ENCODE measurements at regions not wholly inside any gene's neighbourhood (a gene's known extent, or its start where the extent isn't known, plus 50 kb on each side); places are given as distances from the start of the nearest gene placed in this dataset.

DNA sequence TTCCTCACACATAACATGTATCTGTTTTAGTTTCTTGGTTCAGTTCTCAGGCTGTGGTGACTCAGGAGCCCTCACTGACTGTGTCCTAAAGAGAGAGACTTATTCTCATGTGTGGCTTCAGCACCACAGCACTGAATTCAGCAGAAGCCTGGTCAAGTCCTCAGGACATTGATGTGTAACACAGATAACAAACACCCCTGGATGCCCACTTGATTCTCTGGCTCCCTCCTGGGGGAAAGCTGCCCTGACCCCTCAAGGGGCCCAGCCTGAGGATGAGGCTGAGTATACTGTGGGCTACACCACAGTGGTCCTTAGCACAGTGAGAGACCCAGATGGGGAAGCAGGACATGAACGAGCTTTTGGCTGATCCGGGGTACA is 87.2 kb upstream of the VPREB1 start:
- ChIA-PET CTCF (interaction anchor here (0.6 to 3.9 kb wide), 24 partner anchors 10 to 430 kb away, joined by 3 to 40 read pairs (median 5); no protein-coding TSS in a partner anchor), POLR2A (interaction anchor here (0.6 kb wide), 1 partner anchor 46 kb away, joined by 3 read pairs; no protein-coding TSS in a partner anchor)
- no peak for DNase-seq (ENCODE audit: extremely low spot score)
- TF ChIP-seq, protein P1, sequence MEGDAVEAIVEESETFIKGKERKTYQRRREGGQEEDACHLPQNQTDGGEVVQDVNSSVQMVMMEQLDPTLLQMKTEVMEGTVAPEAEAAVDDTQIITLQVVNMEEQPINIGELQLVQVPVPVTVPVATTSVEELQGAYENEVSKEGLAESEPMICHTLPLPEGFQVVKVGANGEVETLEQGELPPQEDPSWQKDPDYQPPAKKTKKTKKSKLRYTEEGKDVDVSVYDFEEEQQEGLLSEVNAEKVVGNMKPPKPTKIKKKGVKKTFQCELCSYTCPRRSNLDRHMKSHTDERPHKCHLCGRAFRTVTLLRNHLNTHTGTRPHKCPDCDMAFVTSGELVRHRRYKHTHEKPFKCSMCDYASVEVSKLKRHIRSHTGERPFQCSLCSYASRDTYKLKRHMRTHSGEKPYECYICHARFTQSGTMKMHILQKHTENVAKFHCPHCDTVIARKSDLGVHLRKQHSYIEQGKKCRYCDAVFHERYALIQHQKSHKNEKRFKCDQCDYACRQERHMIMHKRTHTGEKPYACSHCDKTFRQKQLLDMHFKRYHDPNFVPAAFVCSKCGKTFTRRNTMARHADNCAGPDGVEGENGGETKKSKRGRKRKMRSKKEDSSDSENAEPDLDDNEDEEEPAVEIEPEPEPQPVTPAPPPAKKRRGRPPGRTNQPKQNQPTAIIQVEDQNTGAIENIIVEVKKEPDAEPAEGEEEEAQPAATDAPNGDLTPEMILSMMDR (IDR thresholded peaks at IDR 0.05; ENCODE audit: control extremely low read depth, extremely low read depth, low read depth, missing control alignments): no peak

DNA sequence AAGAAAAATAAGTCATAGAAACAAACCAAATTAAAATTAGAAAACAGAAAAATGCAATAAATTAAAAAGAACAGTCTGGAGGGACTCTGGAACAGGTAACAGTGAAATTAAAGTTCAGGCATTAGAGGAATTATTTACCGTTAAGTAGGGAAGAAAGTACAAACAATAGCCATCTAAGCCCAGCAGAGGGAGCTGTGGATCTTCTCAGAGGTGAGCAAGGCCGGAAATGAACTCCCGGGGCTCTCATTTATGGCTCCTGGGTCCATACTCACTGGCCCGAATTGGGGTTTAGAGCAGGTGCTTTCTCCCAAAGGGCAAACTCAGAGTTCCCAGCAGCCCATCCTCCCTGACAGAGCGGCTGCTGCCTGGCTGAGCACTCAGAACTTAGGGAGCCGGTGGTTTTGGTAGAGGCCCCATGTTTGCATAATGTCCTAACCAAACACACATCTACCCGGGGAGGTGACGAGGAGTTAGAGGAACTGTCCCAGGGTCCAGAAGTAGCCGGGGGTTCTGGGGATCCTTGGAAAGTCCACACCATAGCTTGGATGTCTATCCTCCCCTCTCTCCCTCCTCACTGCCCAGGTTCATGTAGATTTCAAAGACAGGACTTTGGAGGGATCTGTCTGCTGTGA is 87.8 kb upstream of the VPREB1 start:
- ChIA-PET CTCF (interaction anchor here (1.0 to 3.9 kb wide), 22 partner anchors 11 to 151 kb away, joined by 3 to 40 read pairs (median 5); no protein-coding TSS in a partner anchor), POLR2A (no interaction called here)
- TF ChIP-seq, protein P1 (IDR thresholded peaks at IDR 0.05; ENCODE audit: control extremely low read depth, extremely low read depth, low read depth, missing control alignments): peak; percentile 65
- DNase-seq (ENCODE audit: extremely low spot score): peak; percentile 87

GRCh38 chr22:22156348-22156715 is 88.3 kb upstream of the VPREB1 start:
- POLR2A ChIA-PET: no interaction called here

DNA sequence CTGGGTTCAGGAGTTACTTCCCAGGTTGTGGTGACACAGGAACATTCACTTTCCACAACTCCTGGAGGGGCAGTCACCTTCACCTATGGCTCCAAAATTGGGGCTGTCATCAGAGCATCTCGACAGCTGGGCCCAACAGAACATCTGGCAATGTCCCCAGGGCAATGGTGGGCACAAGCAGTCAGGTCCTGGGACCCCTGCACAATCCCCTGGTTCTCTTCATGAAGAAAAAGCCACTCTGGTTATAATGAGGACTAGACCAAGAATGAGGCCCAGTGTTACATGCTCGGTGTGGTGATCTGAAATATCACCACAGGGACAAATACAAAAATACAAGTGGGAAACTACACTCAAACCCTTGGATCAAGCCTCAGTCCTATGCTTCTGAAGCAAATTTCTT is 89.0 kb upstream of the VPREB1 start:
- CTCF ChIA-PET: interaction anchor here (0.7 to 1.6 kb wide), 5 partner anchors 8 to 126 kb away, joined by 3 to 6 read pairs (median 4); no protein-coding TSS in a partner anchor
- TF ChIP-seq, protein P1 (IDR thresholded peaks at IDR 0.05; ENCODE audit: control extremely low read depth, extremely low read depth, low read depth, missing control alignments): no peak
- DNase-seq (ENCODE audit: extremely low spot score): no peak
- POLR2A ChIA-PET: no interaction called here

More at GRCh38 chr22:22156348-22156715, 88.3 kb upstream of the VPREB1 start:
- no peak for DNase-seq (ENCODE audit: extremely low spot score)
- CTCF ChIA-PET: interaction anchor here (1.2 to 3.9 kb wide), 13 partner anchors 10 to 150 kb away, joined by 3 to 40 read pairs (median 16); no protein-coding TSS in a partner anchor
- TF ChIP-seq, protein P1 (IDR thresholded peaks at IDR 0.05; ENCODE audit: control extremely low read depth, extremely low read depth, low read depth, missing control alignments): no peak

DNA sequence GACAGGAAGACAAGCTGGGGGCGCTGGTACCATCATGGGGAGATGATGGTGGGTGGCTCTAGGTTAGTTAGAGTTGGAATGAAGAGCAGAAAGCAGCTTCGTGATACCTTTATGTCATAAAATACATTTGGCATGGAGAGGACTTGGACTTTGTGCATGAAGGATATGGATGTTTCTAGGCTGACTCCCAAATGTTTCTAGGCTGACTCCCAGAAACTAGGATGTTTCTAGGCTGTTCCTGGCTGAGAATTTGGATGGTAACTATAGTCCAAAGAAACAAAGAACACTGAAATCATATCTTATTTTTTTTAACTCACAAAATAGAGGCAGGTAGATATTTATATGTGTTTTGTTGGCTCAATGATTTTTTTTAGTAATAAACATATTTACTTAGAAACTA is 89.4 kb upstream of the VPREB1 start:
- ChIA-PET CTCF (interaction anchor here (0.7 to 1.6 kb wide), 9 partner anchors 8 to 126 kb away, joined by 3 to 6 read pairs (median 4); no protein-coding TSS in a partner anchor), POLR2A (no interaction called here)
- TF ChIP-seq, protein P1 (IDR thresholded peaks at IDR 0.05; ENCODE audit: control extremely low read depth, extremely low read depth, low read depth, missing control alignments): no peak
- no peak for DNase-seq (ENCODE audit: extremely low spot score)

DNA sequence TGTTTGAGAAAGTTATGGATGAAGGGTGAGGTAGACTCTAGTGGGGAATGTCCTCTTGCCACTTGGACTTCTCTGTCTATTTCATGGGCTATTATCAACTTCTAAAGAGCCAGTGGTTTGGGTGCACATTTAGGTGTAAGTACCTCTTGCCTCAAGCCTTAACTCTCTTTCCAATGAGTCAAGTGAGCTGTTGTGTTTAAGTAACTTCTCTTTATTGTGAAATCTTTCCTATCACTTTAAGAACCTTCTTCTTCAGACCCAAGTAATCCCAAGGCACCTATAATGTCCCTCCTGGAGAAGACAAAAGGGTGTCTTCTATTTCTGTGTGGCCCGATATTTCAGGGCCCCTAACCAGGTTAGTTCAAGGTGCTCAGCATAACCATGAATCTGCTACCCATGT is 90.5 kb upstream of the VPREB1 start:
- CTCF ChIA-PET: interaction anchor here (1.4 to 1.6 kb wide), 4 partner anchors 48 to 124 kb away, joined by 3 to 6 read pairs (median 4); no protein-coding TSS in a partner anchor
- POLR2A ChIA-PET: no interaction called here
- no peak for DNase-seq (ENCODE audit: extremely low spot score)
- TF ChIP-seq, protein P1 (IDR thresholded peaks at IDR 0.05; ENCODE audit: control extremely low read depth, extremely low read depth, low read depth, missing control alignments): no peak
